Astrocyte of the spinal cord (primary cell): ENCODE measurements at regions not wholly inside any gene's neighbourhood (a gene's known extent, or its start where the extent isn't known, plus 50 kb on each side); places are given as distances from the start of the nearest gene placed in this dataset.

Experiments used
- DNase-seq: peaks from one replicate; pipeline ENCODE4 v3.0.0; 2011; ENCODE audit warnings: low read depth, low spot score
- H3K4me3 ChIP-seq: 2 replicates; pipeline ENCODE4 v1.5.1; 2011; ENCODE audit warnings: low read depth, mild to moderate bottlenecking, low read length, moderate library complexity
- CTCF ChIP-seq: IDR thresholded peaks from 2 replicates; pipeline ENCODE4 v1.5.1; 2012; ENCODE audit warnings: low read depth, mild to moderate bottlenecking, low read length, inconsistent platforms
- in situ Hi-C: cut with HindIII; loops from 2 replicates; pipeline ENCODE4 v1.10.0; 2017; ENCODE audit warnings: low sequenced_read_pairs

- DNase-seq, result no peak
- no peak overlapping the region for H3K4me3 ChIP-seq
- in situ Hi-C loops, result no loop called here
- TF ChIP-seq CTCF, result no peak
These were observed 71.1 kb upstream of the TMEM97 start for GRCh38 chr17:28247671-28248555.

GRCh38 chr17:28249706-28250105 lies 69.3 kb upstream of the TMEM97 start:
- DNase-seq, result no peak
- no peak overlapping the region for H3K4me3 ChIP-seq
- TF ChIP-seq CTCF, result no peak
- in situ Hi-C loops, result no loop called here

GRCh38 chr17:28252436-28252835 lies 66.6 kb upstream of the TMEM97 start:
- in situ Hi-C loops, result no loop called here

GRCh38 chr17:28253663-28254062 lies 65.3 kb upstream of the TMEM97 start:
- in situ Hi-C loops, result no loop called here
- no peak for DNase-seq
- no peak for TF ChIP-seq CTCF
- no peak overlapping the region for H3K4me3 ChIP-seq

More at GRCh38 chr17:28252436-28252835, 66.6 kb upstream of the TMEM97 start:
- TF ChIP-seq CTCF, result no peak
- H3K4me3 ChIP-seq, result no peak overlapping the region
- peak; percentile 11 for DNase-seq

GRCh38 chr17:28255616-28256015 lies 63.4 kb upstream of the TMEM97 start:
- in situ Hi-C loops, result no loop called here
- H3K4me3 ChIP-seq, result no peak overlapping the region
- no peak for DNase-seq
- no peak for TF ChIP-seq CTCF

- in situ Hi-C loops, result no loop called here
- H3K4me3 ChIP-seq, result no peak overlapping the region
- no peak for DNase-seq
- no peak for TF ChIP-seq CTCF
These were observed 62.6 kb upstream of the TMEM97 start for GRCh38 chr17:28256370-28256769.
